ENCODE measurements at regions not wholly inside any gene's neighbourhood (a gene's known extent, or its start where the extent isn't known, plus 50 kb on each side); places are given as distances from the start of the nearest gene placed in this dataset.

GRCh38 chr9:11871852-11872251 lies 821.3 kb upstream of the TYRP1 start:
- in situ Hi-C loops (cut with MboI; ENCODE audit: low pct_ligation_motif_present in 1 of 4, low pct_unique_long_range_greater_than_20kb in 1 of 4, low sequenced_read_pairs in 3 of 4) = loop anchor here in 1 of 4 donors (25.0 kb wide), 1 partner anchor 110 kb away; no protein-coding TSS in a partner anchor
- 63 to 72% methylated on average over 5 of the region's 5 CpGs for WGBS, 2 donors (ENCODE audit: low coverage in 1 of 2)
- intact Hi-C loops (cut with DNase I; ENCODE audit: low total_unique reads) = no loop called here
- TF ChIP-seq CTCF (IDR thresholded peaks at IDR 0.05) (no peak), POLR2AphosphoS5 (IDR thresholded peaks at IDR 0.05) (no peak), EP300 (IDR thresholded peaks at IDR 0.05; ENCODE audit: low read depth) (no peak), POLR2A (IDR thresholded peaks at IDR 0.05) (no peak)
- DNase-seq = no peak
- Histone ChIP-seq H3K36me3 (no peaks in the 10 kb centered on the region), H3K9me3 (peaks cover 0 to 5% of the 10 kb centered on the region in 2 donors), H3K4me3 (no peak overlapping the region), H3K27ac (no peak overlapping the region), H3K4me1 (no peaks in the 10 kb centered on the region), H3K27me3 (no peaks in the 10 kb centered on the region)

GRCh38 chr9:11872471-11872870 lies 820.7 kb upstream of the TYRP1 start:
- DNase-seq = no peak
- WGBS, 2 donors (ENCODE audit: low coverage in 1 of 2) = 47 to 71% methylated on average over 1 of the region's 1 CpG
- Histone ChIP-seq H3K36me3 (no peaks in the 10 kb centered on the region), H3K4me3 (no peak overlapping the region), H3K9me3 (peaks cover 0 to 5% of the 10 kb centered on the region in 2 donors), H3K4me1 (no peaks in the 10 kb centered on the region), H3K27ac (no peak overlapping the region), H3K27me3 (no peaks in the 10 kb centered on the region)
- TF ChIP-seq POLR2AphosphoS5 (IDR thresholded peaks at IDR 0.05) = no peak
- no peak for TF ChIP-seq EP300 (IDR thresholded peaks at IDR 0.05; ENCODE audit: low read depth)
- no peak for TF ChIP-seq CTCF (IDR thresholded peaks at IDR 0.05)
- no peak for TF ChIP-seq POLR2A (IDR thresholded peaks at IDR 0.05)
- in situ Hi-C loops (cut with MboI; ENCODE audit: low pct_ligation_motif_present in 1 of 4, low pct_unique_long_range_greater_than_20kb in 1 of 4, low sequenced_read_pairs in 3 of 4) = loop anchor here in 1 of 4 donors (25.0 kb wide), 1 partner anchor 110 kb away; no protein-coding TSS in a partner anchor
- intact Hi-C loops (cut with DNase I; ENCODE audit: low total_unique reads) = no loop called here

- Histone ChIP-seq H3K4me1 (no peaks in the 10 kb centered on the region), H3K36me3 (no peaks in the 10 kb centered on the region), H3K9me3 (peaks cover 0 to 5% of the 10 kb centered on the region in 2 donors), H3K27ac (no peak overlapping the region), H3K27me3 (no peaks in the 10 kb centered on the region), H3K4me3 (no peak overlapping the region)
- in situ Hi-C loops (cut with MboI; ENCODE audit: low pct_ligation_motif_present in 1 of 4, low pct_unique_long_range_greater_than_20kb in 1 of 4, low sequenced_read_pairs in 3 of 4) (loop anchor here in 1 of 4 donors (25.0 kb wide), 1 partner anchor 112 kb away; no protein-coding TSS in a partner anchor), intact Hi-C loops (cut with DNase I; ENCODE audit: low total_unique reads) (no loop called here)
- 69 to 90% methylated on average over 2 of the region's 2 CpGs for WGBS, 2 donors (ENCODE audit: low coverage in 1 of 2)
- TF ChIP-seq POLR2A (IDR thresholded peaks at IDR 0.05) (no peak), CTCF (IDR thresholded peaks at IDR 0.05) (no peak), EP300 (IDR thresholded peaks at IDR 0.05; ENCODE audit: low read depth) (no peak), POLR2AphosphoS5 (IDR thresholded peaks at IDR 0.05) (no peak)
- DNase-seq = no peak
These were observed 818.8 kb upstream of the TYRP1 start for GRCh38 chr9:11874414-11874813.

- Histone ChIP-seq H3K27me3 (no peaks in the 10 kb centered on the region), H3K9me3 (peaks cover 0 to 12% of the 10 kb centered on the region in 2 donors), H3K27ac (no peak overlapping the region), H3K4me3 (no peak overlapping the region), H3K36me3 (no peaks in the 10 kb centered on the region), H3K4me1 (no peaks in the 10 kb centered on the region)
- TF ChIP-seq POLR2A (IDR thresholded peaks at IDR 0.05) = no peak
- TF ChIP-seq CTCF (IDR thresholded peaks at IDR 0.05) = no peak
- no peak for TF ChIP-seq EP300 (IDR thresholded peaks at IDR 0.05; ENCODE audit: low read depth)
- TF ChIP-seq POLR2AphosphoS5 (IDR thresholded peaks at IDR 0.05) = no peak
- in situ Hi-C loops (cut with MboI; ENCODE audit: low pct_ligation_motif_present in 1 of 4, low pct_unique_long_range_greater_than_20kb in 1 of 4, low sequenced_read_pairs in 3 of 4) (no loop called here), intact Hi-C loops (cut with DNase I; ENCODE audit: low total_unique reads) (no loop called here)
- DNase-seq = no peak
- 29 to 44% methylated on average over 1 of the region's 1 CpG for WGBS, 2 donors (ENCODE audit: low coverage in 1 of 2)
These were observed 800.8 kb upstream of the TYRP1 start for GRCh38 chr9:11892401-11892800.

Data from transverse colon (tissue), 4 donors.